Testis (tissue), 2 donors: ENCODE measurements at regions not wholly inside any gene's neighbourhood (a gene's known extent, or its start where the extent isn't known, plus 50 kb on each side); places are given as distances from the start of the nearest gene placed in this dataset.

ENCODE experiments used
- DNase-seq: peaks from one replicate; pipeline ENCODE4 v3.0.0-alpha.2; 2019
- H3K27ac ChIP-seq, 2 donors: fragments of 200-600 bp; sonication (generic); one replicate each; pipeline ENCODE4 v1.5.1; 2019
- H3K27me3 ChIP-seq: fragments of 200-600 bp; sonication (generic); one replicate; pipeline ENCODE4 v1.5.1; 2019
- H3K36me3 ChIP-seq: fragments of 200-600 bp; sonication (generic); one replicate; pipeline ENCODE4 v1.5.1; 2017; ENCODE audit warnings: low read depth; ENCODE audit errors: missing control alignments
- H3K4me1 ChIP-seq: fragments of 200-600 bp; sonication (generic); one replicate; pipeline ENCODE4 v1.5.1; 2019
- H3K4me3 ChIP-seq, 2 donors: fragments of 200-600 bp; sonication (generic); one replicate each; pipeline ENCODE4 v1.5.1; 2017 to 2019
- H3K9me3 ChIP-seq: fragments of 200-600 bp; sonication (generic); one replicate; pipeline ENCODE4 v1.5.1; 2017
- CTCF ChIP-seq, 3 experiments: fragments of 450-650 bp in 2 of 3; fragments of 200-600 bp in 1 of 3; sonication (generic) in 1 of 3; IDR thresholded peaks; one replicate each; pipeline ENCODE4 v1.5.1; 2016 to 2019; ENCODE audit warnings: antibody characterized with exemption in 3 of 3, mild to moderate bottlenecking in 2 of 3, moderate library complexity in 1 of 3
- POLR2A ChIP-seq: fragments of 450-650 bp; IDR thresholded peaks from one replicate; pipeline ENCODE4 v1.6.1; 2017; ENCODE audit warnings: antibody characterized with exemption, mild to moderate bottlenecking, moderate library complexity
- WGBS, 2 donors: methylation state at CpG; one replicate each; pipeline ENCODE4 v1.1.5; 2018; 5-methylcytosine and 5-hydroxymethylcytosine counted together
- intact Hi-C: fragments of 100-400 bp; cut with DNase I; formaldehyde crosslinking; loops from one replicate; pipeline ENCODE4 v1.15.1; 2023; ENCODE audit warnings: low total_unique reads
- microRNA counts, 2 donors: library from miRNA; unstranded; fragments of <30 nt; microRNA quantifications; one replicate each; lab custom pipeline; 2016
- small RNA-seq, 2 donors: library from RNA; depleted of rRNA; stranded (forward); fragments of <200 nt; gene quantifications; one replicate each; pipeline ENCODE3, GENCODE V24; 2016

DNA sequence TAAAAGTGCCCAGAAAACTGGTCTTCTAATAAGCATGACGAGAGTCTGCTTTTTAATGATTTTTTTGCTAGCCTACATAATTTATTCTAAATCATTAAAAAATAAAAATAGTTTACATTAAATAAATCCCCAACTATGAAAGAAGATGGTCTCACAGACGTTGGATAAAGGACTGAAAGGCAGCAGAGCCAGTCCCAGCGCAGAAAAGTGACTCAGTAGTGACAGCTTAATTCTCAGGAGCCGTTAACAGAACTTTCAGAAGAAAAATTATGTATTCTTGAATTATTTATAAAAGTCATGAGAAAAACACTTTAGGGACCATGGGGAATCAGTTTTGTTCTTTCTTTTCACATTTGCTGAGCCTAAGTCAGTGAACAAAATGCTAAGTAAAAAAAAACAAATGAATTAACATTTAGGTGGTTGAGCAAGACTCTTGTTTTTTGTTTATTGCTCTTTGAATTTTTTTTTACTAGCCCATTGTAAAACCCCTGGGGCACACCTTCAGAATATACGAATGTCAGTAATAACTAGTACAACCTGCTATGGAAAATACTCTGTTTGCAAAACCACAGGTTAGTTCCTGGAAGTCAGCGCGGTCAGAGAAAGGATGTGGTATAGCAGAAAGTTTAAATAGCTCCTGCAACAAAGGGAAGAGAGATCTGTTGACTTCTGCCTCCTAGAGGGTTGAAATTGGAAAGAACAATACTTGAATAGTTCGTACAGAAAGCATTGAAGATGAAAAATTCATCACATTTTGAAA lies 50.4 kb upstream of the CCDC160 start:
- Histone ChIP-seq H3K4me3 (no peak overlapping the region), H3K27ac (no peak overlapping the region), H3K36me3 (no peaks in the 10 kb centered on the region), H3K4me1 (no peaks in the 10 kb centered on the region), H3K27me3 (no peaks in the 10 kb centered on the region), H3K9me3 (no peaks in the 10 kb centered on the region)
- TF ChIP-seq CTCF (IDR thresholded peaks at IDR 0.05): no peak
- no peak for TF ChIP-seq POLR2A
- WGBS, 2 donors: 67 to 76% methylated on average over 8 of the region's 8 CpGs
- no peak for DNase-seq
- intact Hi-C loops: no loop called here

MicroRNAs encoded in the stretch of these regions (microRNA counts, 767-probe panel; counts per million panel counts)
- microRNA hsa-miR-106a-5p+hsa-miR-17-5p (lab: Ali Mortazavi, UCI) (7,366 to 8,048 counts per million in 2 donors), microRNA hsa-miR-18b-5p (lab: Ali Mortazavi, UCI) (0 to 152 counts per million in 2 donors), microRNA hsa-miR-363-3p (lab: Ali Mortazavi, UCI) (0 to 152 counts per million in 2 donors)

Small RNA genes in the stretch of these regions (small RNA-seq; reads per million reads assigned to genes)
- gene RF00019: 0 reads per million in 2 donors
- gene TIMM8BP2: 0 reads per million in 2 donors
